ENCODE measurements at regions not wholly inside any gene's neighbourhood (a gene's known extent, or its start where the extent isn't known, plus 50 kb on each side); places are given as distances from the start of the nearest gene placed in this dataset.

DNA sequence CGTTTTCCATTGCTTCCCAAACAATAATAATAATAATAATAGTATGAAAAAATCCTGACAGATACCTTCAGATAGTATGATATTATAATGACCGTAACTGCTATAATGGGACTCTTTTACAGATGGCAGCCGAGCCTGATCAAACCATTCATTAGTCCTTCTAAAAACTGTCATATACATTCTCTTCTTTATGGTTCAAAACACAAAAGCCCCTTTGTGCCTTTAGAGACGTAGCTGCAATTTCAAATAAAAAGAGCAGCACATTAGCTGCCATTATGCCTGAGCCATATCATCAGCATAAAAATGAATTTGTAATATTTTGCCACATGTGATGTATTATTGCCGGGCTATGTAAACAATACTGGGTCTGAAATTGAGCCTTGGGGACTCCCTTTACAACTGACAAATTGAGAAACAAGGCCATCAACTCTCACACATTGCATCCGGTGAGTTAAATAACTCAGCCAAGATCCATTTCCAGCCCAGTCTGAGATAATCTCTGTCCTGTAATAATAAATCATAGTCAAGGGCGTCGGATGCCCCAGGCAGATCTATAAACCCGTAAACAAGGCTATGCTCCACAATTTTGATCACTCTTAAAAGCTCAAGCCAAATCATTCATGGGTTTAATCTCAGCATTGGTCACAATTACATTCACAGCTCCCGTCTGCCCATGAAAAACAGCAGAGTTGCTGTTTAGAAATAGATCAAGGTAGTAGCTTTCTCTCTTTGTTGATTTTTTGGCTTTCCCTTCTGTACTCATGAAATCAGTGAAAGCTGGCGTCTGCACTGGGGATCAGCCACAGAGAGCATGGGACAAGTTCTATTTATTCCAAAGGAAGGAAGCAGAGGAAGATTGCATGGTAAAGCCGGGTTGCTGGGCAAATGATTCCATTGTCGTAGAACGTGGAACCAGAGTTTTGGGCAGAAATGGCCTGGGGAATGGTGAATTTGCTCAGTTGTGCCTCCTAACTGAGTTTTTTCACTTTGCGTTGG is 150.1 kb upstream of the BMPER start:
- no peak overlapping the region for H3K4me3 ChIP-seq
- no peak for TF ChIP-seq POLR2A (IDR thresholded peaks at IDR 0.05)
- TF ChIP-seq EP300 (IDR thresholded peaks at IDR 0.05) = no peak
- TF ChIP-seq POLR2AphosphoS5 (IDR thresholded peaks at IDR 0.05) = no peak
- TF ChIP-seq, protein P1, sequence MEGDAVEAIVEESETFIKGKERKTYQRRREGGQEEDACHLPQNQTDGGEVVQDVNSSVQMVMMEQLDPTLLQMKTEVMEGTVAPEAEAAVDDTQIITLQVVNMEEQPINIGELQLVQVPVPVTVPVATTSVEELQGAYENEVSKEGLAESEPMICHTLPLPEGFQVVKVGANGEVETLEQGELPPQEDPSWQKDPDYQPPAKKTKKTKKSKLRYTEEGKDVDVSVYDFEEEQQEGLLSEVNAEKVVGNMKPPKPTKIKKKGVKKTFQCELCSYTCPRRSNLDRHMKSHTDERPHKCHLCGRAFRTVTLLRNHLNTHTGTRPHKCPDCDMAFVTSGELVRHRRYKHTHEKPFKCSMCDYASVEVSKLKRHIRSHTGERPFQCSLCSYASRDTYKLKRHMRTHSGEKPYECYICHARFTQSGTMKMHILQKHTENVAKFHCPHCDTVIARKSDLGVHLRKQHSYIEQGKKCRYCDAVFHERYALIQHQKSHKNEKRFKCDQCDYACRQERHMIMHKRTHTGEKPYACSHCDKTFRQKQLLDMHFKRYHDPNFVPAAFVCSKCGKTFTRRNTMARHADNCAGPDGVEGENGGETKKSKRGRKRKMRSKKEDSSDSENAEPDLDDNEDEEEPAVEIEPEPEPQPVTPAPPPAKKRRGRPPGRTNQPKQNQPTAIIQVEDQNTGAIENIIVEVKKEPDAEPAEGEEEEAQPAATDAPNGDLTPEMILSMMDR (IDR thresholded peaks at IDR 0.05) = no peak
- H3K27me3 ChIP-seq = no peaks in the 10 kb centered on the region
- 75 to 80% (median 80%) methylated on average over 15 of the region's 15 CpGs for WGBS, 5 donors
- no peak overlapping the region for H3K27ac ChIP-seq
- DNase-seq = peak in 1 of 2 donors; percentile 22
- peaks cover 0 to 24% (median 5%) of the 10 kb centered on the region in 4 donors for H3K4me1 ChIP-seq
- intact Hi-C loops (cut with DNase I; ENCODE audit: low total_unique reads) = loop anchor here (10.0 kb wide), 2 partner anchors 140 to 170 kb away; no protein-coding TSS in a partner anchor
- H3K36me3 ChIP-seq = no peaks in the 10 kb centered on the region
- H3K9me3 ChIP-seq = no peaks in the 10 kb centered on the region

DNA sequence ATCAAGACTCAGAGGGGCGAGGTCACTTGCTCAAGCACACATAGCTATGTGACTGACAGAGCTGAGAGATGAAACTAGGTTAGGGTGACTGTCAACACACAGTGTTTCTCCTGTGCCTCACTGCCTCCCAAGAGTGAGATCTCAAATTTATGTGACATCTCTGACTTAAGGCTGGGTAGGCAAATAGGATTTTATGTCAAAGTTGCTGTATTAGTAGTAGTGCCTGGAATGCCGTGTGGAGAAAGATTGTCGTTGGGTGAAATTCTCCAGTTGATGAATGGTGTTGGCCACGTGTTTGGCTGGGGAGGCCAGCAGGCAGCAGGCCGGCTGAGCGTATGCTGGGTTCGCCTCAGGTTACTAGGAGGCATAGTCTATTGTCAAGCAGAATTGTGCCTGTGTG is 148.3 kb upstream of the BMPER start:
- intact Hi-C loops (cut with DNase I; ENCODE audit: low total_unique reads) = loop anchor here (10.0 kb wide), 2 partner anchors 138 to 168 kb away; no protein-coding TSS in a partner anchor
- no peak overlapping the region for H3K4me3 ChIP-seq
- 71 to 84% (median 77%) methylated on average over 7 of the region's 7 CpGs for WGBS, 5 donors

DNA sequence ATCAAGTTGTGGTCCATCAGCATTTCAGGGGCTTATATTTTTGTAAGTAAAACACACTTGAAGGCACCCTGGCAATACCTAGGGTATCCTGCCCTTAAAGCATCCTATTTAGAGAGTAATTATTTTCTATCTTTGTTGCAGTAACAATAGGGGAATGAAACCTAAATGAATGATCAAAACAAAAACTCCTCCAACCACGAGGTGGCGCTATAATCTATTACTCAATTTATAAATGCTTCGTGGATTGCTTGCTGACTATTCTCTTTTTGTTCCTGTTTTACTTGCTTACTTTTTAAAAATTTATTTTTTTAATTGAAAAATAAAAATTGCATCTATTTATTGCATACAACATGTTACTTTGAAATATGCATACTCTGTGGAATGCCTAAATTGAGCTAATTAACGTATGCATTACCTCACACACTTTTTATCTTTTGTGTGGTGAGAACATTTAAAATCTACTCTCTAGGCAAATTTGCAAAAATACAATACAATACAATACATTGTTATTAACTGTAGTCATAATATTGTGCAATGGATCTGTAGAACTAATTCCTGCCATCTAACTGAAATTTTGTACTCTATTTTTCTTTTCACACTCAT is 147.7 kb upstream of the BMPER start:
- Histone ChIP-seq H3K27me3 (no peaks in the 10 kb centered on the region), H3K4me1 (peaks cover 0 to 24% (median 5%) of the 10 kb centered on the region in 4 donors), H3K36me3 (no peaks in the 10 kb centered on the region), H3K4me3 (no peak overlapping the region), H3K9me3 (no peaks in the 10 kb centered on the region), H3K27ac (peak overlapping the region in 1 of 5 donors; percentile 35)
- peak; percentile 55 to 61 for DNase-seq
- 13 to 28% (median 17%) methylated on average over 4 of the region's 4 CpGs for WGBS, 5 donors
- TF ChIP-seq, protein P1 (IDR thresholded peaks at IDR 0.05) = peak in 5 of 7 experiments; percentile 45 to 92 (median 70)
- TF ChIP-seq POLR2AphosphoS5 (IDR thresholded peaks at IDR 0.05) = no peak
- intact Hi-C loops (cut with DNase I; ENCODE audit: low total_unique reads) = loop anchor here (10.0 kb wide), 2 partner anchors 137 to 167 kb away; no protein-coding TSS in a partner anchor

More for the DNA sequence above, 148.3 kb upstream of the BMPER start:
- no peaks in the 10 kb centered on the region for H3K36me3 ChIP-seq
- H3K9me3 ChIP-seq = no peaks in the 10 kb centered on the region
- peaks cover 0 to 24% (median 5%) of the 10 kb centered on the region in 4 donors for H3K4me1 ChIP-seq
- H3K27me3 ChIP-seq = no peaks in the 10 kb centered on the region
- peak overlapping the region in 1 of 5 donors; percentile 35 for H3K27ac ChIP-seq
- peak in 1 of 3 donors; percentile 67 for TF ChIP-seq POLR2AphosphoS5 (IDR thresholded peaks at IDR 0.05)
- TF ChIP-seq, protein P1 (IDR thresholded peaks at IDR 0.05) = no peak
- DNase-seq = no peak

DNA sequence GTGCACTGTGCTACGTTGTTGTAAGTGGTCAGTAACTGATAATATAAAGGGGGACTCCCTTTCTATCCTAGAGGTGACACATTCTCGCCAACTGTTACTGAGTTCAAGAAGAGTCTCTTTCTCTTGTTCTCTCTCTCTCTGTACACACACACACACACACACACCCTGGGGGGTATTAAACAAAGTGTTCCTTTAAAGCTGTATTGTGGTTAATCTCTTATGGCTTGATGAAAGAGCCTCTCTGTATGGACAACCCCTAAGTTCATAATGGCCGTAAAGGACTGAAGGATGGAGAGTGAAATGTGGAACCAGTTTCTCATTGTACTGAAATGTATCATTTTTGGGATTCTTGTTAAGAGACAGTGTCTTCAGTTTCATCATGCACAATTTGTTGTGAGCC is 145.2 kb upstream of the BMPER start:
- TF ChIP-seq EP300 (IDR thresholded peaks at IDR 0.05) (no peak), POLR2A (IDR thresholded peaks at IDR 0.05) (no peak), POLR2AphosphoS5 (IDR thresholded peaks at IDR 0.05) (no peak)
- TF ChIP-seq, protein P1 (IDR thresholded peaks at IDR 0.05) = no peak
- Histone ChIP-seq H3K4me3 (no peak overlapping the region), H3K27ac (no peak overlapping the region), H3K36me3 (no peaks in the 10 kb centered on the region), H3K27me3 (no peaks in the 10 kb centered on the region), H3K9me3 (no peaks in the 10 kb centered on the region), H3K4me1 (peaks cover 0 to 42% (median 15%) of the 10 kb centered on the region in 4 donors)
- DNase-seq = no peak
- intact Hi-C loops (cut with DNase I; ENCODE audit: low total_unique reads) = no loop called here
- WGBS, 5 donors = 88 to 95% (median 89%) methylated on average over 3 of the region's 3 CpGs

Data from stomach (tissue), 8 donors.